ENCODE measurements at regions not wholly inside any gene's neighbourhood (a gene's known extent, or its start where the extent isn't known, plus 50 kb on each side); places are given as distances from the start of the nearest gene placed in this dataset.

DNA sequence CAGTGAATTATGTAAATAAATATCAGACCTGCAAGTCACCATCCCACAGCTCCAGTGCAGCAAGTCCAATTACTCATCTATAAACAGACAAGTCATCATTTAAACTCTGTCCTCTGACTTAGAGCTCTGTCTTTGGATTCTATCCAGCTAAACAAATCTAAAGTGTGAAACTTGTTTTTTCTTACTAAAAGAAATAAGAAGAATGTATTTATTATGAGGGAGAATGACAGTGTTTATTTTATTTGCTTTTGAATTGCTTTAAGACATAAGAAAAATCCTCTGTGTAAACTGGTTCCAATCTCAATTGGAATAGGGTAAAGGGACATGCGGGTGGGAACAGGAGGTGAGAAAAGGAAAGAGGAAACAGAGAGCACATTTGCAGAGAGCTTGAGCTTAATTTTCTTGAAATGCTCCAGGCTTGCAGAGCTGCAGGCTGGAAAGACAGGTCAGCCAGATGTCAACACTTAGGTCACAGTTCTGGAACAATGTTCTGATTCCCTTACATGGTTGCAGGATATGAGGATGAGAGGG, 355.8 kb downstream of the MEIS1 start:
- WGBS, 3 donors = 24 to 45% (median 34%) methylated on average over 1 of the region's 1 CpG

DNA sequence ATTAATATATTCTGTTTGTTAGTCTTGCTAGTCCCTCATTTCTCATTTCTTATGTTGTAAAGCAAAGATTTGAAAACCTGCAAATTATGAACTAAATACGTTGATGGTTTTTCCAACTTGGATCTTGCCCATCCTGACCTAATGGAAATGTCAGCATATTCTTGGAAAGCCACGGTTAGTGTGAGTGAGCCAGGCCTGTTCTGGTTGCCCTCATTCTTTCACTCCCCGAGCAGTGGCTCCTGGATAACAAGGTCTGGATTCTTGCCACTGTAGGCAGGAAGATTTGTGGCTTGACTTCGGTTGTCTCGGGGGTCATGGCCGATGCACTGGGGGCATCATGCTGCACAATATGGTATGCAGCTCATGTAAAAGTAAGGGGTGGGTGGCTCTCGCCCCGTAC, 359.1 kb downstream of the MEIS1 start:
- no peak for ATAC-seq
- intact Hi-C loops (cut with DNase I) = no loop called here
- Histone ChIP-seq H3K36me3 (ENCODE audit: insufficient read depth in 1 of 2, low read depth in 1 of 2) (no peaks in the 10 kb centered on the region), H3K27ac (no peak overlapping the region), H3K4me1 (no peaks in the 10 kb centered on the region), H3K4me3 (no peak overlapping the region), H3K9me3 (no peaks in the 10 kb centered on the region), H3K27me3 (ENCODE audit: insufficient read depth in 3 of 3, low read length in 2 of 3) (no peaks in the 10 kb centered on the region)
- no peak for DNase-seq
- TF ChIP-seq, protein P1, sequence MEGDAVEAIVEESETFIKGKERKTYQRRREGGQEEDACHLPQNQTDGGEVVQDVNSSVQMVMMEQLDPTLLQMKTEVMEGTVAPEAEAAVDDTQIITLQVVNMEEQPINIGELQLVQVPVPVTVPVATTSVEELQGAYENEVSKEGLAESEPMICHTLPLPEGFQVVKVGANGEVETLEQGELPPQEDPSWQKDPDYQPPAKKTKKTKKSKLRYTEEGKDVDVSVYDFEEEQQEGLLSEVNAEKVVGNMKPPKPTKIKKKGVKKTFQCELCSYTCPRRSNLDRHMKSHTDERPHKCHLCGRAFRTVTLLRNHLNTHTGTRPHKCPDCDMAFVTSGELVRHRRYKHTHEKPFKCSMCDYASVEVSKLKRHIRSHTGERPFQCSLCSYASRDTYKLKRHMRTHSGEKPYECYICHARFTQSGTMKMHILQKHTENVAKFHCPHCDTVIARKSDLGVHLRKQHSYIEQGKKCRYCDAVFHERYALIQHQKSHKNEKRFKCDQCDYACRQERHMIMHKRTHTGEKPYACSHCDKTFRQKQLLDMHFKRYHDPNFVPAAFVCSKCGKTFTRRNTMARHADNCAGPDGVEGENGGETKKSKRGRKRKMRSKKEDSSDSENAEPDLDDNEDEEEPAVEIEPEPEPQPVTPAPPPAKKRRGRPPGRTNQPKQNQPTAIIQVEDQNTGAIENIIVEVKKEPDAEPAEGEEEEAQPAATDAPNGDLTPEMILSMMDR (IDR thresholded peaks at IDR 0.05) = no peak
- WGBS, 3 donors = 36 to 44% (median 44%) methylated on average over 8 of the region's 8 CpGs

More for the DNA sequence above, 355.8 kb downstream of the MEIS1 start:
- Histone ChIP-seq H3K27ac (no peak overlapping the region), H3K36me3 (ENCODE audit: insufficient read depth in 1 of 2, low read depth in 1 of 2) (no peaks in the 10 kb centered on the region), H3K9me3 (no peaks in the 10 kb centered on the region), H3K27me3 (ENCODE audit: insufficient read depth in 3 of 3, low read length in 2 of 3) (no peaks in the 10 kb centered on the region), H3K4me3 (no peak overlapping the region), H3K4me1 (no peaks in the 10 kb centered on the region)
- TF ChIP-seq, protein P1 (IDR thresholded peaks at IDR 0.05) = no peak
- DNase-seq (no peak), ATAC-seq (no peak)
- intact Hi-C loops (cut with DNase I) = no loop called here

DNA sequence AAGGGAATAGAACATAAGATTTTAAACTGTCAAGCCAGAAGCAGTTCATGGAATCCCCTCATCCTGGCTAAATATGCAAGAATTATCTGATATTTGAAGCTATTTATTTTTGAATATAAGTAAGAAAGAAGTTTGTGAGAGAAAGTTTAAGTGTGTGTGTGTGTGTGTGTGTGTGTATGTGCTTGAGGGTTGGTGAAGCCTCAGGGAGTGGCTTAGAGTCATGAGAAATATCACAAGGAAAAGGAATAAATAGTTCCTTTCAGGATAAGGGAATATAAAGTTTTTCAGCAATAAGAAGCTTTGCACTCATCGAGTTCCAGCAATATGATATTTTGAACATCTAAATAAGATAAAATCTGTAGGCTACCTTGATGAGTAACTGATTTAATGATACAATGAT, 359.6 kb downstream of the MEIS1 start:
- DNase-seq (no peak), ATAC-seq (no peak)
- WGBS, 3 donors = 52 to 71% (median 60%) methylated on average over 1 of the region's 1 CpG
- H3K4me3 ChIP-seq = no peak overlapping the region
- intact Hi-C loops (cut with DNase I) = no loop called here
- H3K4me1 ChIP-seq = no peaks in the 10 kb centered on the region
- no peaks in the 10 kb centered on the region for H3K9me3 ChIP-seq
- TF ChIP-seq, protein P1 (IDR thresholded peaks at IDR 0.05) = no peak
- no peaks in the 10 kb centered on the region for H3K27me3 ChIP-seq (ENCODE audit: insufficient read depth in 3 of 3, low read length in 2 of 3)
- H3K36me3 ChIP-seq (ENCODE audit: insufficient read depth in 1 of 2, low read depth in 1 of 2) = no peaks in the 10 kb centered on the region
- H3K27ac ChIP-seq = no peak overlapping the region

DNA sequence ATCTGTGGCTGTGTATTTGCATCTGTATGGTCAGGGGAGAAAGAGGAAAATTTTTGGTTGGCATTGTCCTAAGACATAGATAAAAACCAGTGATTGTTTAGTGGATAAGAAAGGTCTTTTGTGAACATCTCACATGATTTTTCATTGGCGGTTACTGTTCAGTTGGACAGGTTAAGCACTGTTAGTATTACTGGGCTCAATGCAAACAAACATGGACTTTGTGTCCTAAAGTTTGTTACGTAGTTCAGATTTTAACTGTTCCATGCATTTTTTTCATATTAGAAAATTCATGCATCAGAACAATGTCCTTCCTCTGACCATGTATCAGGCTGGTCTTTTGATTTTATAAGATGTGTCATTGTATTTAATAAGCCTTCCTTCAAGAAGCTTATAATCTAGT, 368.0 kb downstream of the MEIS1 start:
- ATAC-seq (no peak), DNase-seq (no peak)
- Histone ChIP-seq H3K4me1 (no peaks in the 10 kb centered on the region), H3K9me3 (no peaks in the 10 kb centered on the region), H3K27ac (no peak overlapping the region), H3K36me3 (ENCODE audit: insufficient read depth in 1 of 2, low read depth in 1 of 2) (no peaks in the 10 kb centered on the region), H3K27me3 (ENCODE audit: insufficient read depth in 3 of 3, low read length in 2 of 3) (no peaks in the 10 kb centered on the region), H3K4me3 (no peak overlapping the region)
- WGBS, 3 donors = 87 to 98% (median 95%) methylated on average over 2 of the region's 2 CpGs
- TF ChIP-seq, protein P1 (IDR thresholded peaks at IDR 0.05) = no peak
- intact Hi-C loops (cut with DNase I) = no loop called here

DNA sequence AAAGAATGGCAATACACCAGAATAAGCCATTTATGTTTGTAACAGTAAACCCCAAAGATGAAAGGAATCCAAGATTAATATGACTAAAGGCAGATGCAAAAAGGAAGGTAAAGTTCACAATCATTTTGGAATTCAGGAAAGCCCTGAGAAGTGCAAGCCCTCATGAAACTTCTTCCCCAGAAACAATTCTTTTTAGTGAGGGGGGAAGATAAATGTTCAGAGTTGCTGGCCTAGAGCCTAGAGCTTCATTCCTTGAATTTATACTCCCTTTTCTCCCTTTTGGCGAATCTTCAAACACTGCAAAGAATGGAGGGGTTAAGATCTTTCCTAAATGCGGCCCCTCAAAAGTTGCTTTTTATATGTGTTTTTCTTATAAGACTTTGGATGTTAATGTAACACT, 368.8 kb downstream of the MEIS1 start:
- DNase-seq = no peak

More for the DNA sequence above, 368.8 kb downstream of the MEIS1 start:
- H3K27me3 ChIP-seq (ENCODE audit: insufficient read depth in 3 of 3, low read length in 2 of 3) = no peaks in the 10 kb centered on the region
- no peak for ATAC-seq
- H3K4me3 ChIP-seq = no peak overlapping the region
- 66 to 79% (median 70%) methylated on average over 2 of the region's 2 CpGs for WGBS, 3 donors
- H3K36me3 ChIP-seq (ENCODE audit: insufficient read depth in 1 of 2, low read depth in 1 of 2) = no peaks in the 10 kb centered on the region
- no peak overlapping the region for H3K27ac ChIP-seq
- intact Hi-C loops (cut with DNase I) = no loop called here
- H3K4me1 ChIP-seq = no peaks in the 10 kb centered on the region
- H3K9me3 ChIP-seq = no peaks in the 10 kb centered on the region
- TF ChIP-seq, protein P1 (IDR thresholded peaks at IDR 0.05) = no peak

All from psoas muscle (tissue), 7 donors.